Esophagus muscularis mucosa (tissue), 3 donors: ENCODE measurements at regions not wholly inside any gene's neighbourhood (a gene's known extent, or its start where the extent isn't known, plus 50 kb on each side); places are given as distances from the start of the nearest gene placed in this dataset.

Experiments
- CTCF ChIP-seq, 3 experiments: fragments of 200-600 bp in 2 of 3; fragments of 450-650 bp in 1 of 3; sonication (generic) in 2 of 3; IDR thresholded peaks; one replicate each; pipeline ENCODE4 v1.5.1; 2017 to 2019; ENCODE audit warnings: antibody characterized with exemption in 3 of 3, mild to moderate bottlenecking in 2 of 3, moderate library complexity in 1 of 3
- POLR2A ChIP-seq: fragments of 450-650 bp; IDR thresholded peaks from one replicate; pipeline ENCODE4 v1.6.1; 2017; ENCODE audit warnings: antibody characterized with exemption, moderate library complexity, mild to moderate bottlenecking, low read depth
- POLR2AphosphoS5 ChIP-seq, 2 donors: sonication (generic); formaldehyde crosslinking; IDR thresholded peaks; one replicate each; pipeline ENCODE4 v1.6.1; 2017; ENCODE audit warnings: antibody characterized with exemption in 2 of 2

- no peak for TF ChIP-seq POLR2A
- no peak for TF ChIP-seq CTCF (IDR thresholded peaks at IDR 0.05)
- TF ChIP-seq POLR2AphosphoS5 (IDR thresholded peaks at IDR 0.05) = no peak
Observed at GRCh38 chr10:29719281-29719675, 84.5 kb upstream of the SVIL start.
